ENCODE measurements at regions not wholly inside any gene's neighbourhood (a gene's known extent, or its start where the extent isn't known, plus 50 kb on each side); places are given as distances from the start of the nearest gene placed in this dataset.
"Not testable (repeated sequence)": the region's sequence is repeated elsewhere in the genome, so short reads cannot be mapped to it uniquely, and the experiment has no call there.

DNA sequence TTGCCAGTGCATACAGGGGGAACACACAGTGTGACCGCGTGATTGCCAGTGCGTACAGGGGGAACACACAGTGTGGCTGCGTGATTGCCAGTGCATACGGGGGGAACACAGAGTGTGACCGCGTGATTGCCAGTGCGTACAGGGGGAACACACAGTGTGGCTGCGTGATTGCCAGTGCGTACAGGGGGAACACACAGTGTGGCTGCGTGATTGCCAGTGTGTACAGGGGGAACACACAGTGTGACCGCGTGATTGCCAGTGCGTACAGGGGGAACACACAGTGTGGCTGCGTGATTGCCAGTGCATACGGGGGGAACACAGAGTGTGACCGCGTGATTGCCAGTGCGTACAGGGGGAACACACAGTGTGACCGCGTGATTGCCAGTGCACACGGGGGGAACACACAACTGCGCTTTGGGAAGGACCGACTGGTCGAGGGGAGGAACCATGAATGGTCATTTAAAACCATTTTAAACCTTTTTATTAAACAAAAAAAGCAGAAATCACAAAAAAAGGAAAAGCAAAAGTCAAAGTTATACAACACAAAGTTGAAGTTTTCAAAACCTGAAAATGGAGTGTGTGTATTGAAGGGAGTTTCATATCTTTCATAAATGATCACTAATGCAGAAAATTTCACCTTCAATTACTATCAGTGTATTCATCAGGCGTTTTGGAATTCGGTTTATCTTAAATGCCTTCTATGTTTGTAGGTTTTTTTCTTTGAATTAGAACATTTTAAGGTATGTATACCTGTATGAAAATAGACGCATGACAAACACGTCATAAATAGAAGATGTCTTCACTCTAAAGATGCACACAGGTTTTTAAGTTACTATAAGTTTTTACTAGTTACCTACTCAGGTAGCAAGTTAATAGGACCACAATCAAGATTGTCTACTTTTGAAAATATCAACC lies 141.0 kb downstream of the RTP5 start:
- not testable (repeated sequence) for DNase-seq

DNA sequence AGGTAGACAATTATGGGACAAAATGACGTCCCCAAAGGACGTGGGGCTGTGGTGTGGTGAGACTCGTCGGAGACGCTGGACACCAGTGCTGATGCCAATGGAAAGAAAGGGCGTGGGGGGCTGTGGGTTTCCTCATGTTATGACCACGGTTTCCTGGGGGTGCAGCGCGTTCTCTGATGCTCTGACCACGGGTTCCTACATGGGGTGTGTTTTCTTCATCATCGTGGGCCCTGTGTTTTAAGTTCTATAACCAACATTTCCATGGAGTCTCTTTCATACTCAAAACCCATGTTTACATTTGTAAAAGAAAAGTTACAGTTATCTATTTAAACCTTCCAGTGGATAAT lies 141.6 kb downstream of the RTP5 start:
- DNase-seq = no peak

DNA sequence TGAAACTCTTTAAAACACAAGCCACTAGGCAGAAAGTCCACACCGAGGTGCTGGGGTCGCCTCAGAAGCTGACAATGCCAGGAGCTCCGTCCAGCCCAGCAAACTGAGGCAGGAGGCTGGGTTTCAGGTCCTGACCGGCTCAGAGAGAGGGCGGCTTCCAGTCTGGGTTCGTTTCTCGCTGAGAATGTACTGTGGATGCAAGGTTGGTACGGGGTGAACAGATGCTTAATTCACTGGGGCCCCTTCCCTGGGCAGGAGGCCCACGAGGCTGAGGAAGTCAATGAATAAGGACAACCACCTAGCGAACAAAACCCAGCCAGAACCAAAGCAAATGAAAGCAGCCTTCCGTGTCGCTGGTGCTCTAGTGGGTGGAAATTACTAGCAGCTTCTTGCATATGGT lies 142.0 kb downstream of the RTP5 start:
- DNase-seq = no peak

DNA sequence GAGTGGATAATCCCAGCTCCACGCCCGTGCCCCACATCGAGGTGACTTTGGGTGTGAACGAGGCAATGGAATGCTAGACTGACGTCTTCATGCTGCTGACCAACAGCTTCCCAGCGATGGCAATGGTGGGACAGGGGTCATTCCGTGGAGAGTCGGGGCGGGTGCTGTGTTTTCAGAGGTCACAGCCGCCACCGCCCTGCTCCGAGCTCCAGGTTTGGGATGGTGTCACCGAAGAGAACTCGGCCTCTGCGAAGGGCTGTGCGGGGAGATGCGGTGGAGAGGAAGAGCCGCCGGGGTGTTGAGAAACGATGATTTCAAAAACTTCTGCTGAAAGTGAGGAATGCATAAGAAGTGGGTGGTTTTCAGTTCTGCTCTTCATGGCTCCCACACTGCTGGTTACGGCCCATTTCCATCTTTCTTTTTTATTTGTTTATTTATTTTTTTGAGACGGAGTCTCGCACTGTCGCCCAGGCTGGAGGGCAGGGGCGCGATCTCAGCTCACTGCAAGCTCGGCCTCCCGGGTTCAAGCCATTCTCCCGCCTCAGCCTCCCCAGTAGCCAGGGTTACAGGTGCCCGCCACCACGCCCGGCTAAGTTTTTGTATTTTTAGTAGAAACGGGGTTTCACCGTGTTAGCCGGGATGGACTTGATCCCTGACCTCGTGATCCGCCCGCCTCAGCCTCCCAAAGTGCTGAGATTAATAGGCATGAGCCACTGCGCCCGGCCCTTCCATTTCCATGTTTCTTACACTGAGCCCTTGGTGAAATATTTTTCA lies 142.6 kb downstream of the RTP5 start:
- DNase-seq = no peak

DNA sequence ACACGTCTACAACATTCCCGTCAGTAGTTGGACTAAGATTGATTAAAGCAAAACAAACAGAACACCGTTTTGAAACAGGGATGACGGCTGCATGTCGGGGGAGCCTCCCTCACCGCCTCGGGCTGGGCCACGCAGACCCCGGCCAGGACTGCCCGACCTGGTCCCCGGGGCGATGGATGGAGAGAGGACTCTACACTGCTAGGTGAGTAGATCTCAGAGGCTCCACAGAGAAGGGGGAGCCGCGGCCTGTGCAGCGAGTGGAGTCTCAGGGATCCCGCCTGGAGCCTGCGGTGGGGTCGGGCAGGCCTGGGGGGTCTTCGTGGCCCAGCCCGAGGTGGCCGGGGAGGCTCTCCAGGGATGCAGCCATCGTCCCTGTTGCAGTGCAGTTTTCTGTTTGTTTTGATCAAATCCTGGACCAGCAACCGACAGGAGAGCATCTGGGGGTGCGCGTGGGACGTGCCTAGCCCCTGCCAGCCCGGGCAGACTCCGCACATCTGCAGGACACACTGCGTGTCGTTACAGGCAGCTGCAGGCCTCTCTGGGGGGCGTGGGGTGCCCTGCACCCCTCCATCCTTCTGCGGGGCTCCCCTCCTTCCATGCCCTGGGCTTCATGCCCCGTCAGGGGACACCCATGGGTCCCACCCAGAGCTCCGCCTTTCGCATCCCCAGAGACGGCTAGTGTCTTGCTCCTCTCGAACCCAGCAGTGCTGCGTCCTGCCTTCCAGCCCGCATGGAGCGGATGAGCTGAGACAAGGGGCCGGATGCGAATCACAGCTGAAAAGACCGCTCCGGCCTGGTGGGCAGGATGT lies 143.6 kb downstream of the RTP5 start:
- DNase-seq = no peak

DNA sequence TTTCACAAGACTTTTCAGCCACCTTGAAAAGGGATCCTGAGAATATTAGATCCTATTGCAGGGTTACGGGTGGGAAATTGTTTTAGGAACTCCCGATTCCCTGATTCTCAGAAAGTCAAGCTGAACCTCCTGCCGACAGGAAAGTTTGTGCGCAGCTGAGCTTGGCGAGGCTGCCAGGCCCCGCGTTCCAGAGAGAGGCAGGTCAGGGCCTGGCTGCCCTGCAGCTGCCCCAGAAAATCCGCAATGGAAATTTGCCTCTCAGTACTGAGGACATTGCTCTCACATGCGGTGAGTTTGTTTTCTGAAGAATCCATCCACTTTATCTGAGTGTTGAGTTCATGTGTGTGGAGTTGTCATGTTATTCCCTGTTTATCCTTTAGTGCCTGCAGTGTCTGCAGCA lies 144.2 kb downstream of the RTP5 start:
- DNase-seq = no peak

DNA sequence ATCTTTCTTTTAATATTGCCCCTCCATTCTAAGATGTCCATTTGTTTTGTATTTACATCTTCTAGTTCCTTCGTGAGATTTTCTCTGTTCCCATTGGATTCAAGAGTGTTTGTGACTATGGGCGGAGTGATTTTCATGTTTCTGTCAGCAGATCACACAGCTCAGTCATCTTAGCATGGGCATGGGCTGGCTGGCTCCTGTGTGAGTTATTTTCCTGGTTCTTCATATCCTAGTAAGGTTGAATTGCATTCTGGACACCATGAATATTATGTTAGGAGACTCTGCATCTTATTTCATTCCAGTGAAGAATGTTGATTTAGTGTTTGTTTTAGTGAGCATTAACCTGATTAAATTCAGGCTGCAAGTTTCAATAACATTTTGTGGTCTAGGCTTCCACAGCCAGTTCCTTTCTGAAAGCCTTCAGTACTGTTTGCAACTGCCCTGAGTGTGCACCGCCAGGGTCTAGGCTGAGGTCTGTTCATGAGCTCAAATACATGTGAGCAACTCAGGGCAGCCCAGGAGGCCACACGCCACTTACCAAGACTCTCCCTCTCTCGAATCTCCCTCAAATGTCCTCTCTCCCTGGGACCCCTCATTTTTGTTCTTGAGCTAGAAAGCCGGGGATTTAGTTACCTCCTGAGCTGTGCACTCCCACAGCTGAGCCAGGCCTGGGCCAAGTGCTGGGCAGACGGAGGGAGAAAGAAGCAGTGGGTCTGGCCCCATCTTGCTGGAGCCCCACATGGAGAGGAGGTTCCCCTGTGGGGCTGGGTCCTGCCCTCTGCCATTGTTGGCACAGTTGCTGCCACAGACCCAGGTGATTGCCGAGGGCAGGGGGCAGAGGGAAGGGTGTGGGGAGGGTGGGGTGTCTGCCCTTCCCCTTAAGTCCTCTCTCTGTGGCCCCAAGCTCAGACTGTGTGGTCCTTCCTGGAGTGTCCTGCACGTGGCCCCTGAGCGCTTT lies 145.9 kb downstream of the RTP5 start:
- no peak for DNase-seq

DNA sequence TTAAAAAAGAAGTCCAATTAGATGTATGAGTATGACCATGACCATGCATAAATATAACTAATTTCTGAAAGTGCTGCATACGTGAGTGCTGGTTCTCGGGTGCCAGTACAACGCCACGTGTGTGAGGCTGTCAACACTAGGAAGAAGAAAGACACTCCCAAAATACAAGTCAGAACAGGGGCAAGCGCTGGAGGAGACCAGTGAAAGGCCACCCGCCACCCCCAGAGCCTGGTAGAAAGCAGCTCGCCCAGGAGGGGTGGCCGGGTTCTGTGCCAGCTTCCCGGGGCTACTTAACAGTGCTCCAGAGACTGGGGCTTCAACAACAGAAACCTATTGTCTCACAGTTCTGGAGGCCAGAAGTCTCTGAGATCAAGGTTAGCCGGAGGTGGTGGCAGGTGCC lies 147.6 kb downstream of the RTP5 start:
- no peak for DNase-seq

DNA sequence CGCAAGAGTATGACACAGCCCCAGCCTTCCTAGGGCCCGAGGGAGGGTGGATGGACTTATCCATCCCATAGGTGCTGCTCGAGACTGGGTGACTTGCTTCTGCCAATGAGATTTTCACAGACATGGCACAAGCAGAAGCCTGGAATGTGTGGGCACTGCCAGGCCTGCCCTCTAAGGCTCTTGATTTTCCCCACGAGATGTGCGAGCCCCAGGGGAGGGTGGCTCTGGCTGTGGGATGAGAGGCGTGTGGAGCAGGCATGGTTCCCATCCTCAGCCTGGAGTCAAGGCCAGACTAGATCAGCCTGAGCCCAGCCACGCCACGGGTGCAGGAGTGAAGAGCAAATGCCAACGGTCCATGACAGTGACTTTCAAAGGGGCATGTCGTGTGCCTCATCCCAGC lies 148.9 kb downstream of the RTP5 start:
- DNase-seq = not testable (repeated sequence)

DNA sequence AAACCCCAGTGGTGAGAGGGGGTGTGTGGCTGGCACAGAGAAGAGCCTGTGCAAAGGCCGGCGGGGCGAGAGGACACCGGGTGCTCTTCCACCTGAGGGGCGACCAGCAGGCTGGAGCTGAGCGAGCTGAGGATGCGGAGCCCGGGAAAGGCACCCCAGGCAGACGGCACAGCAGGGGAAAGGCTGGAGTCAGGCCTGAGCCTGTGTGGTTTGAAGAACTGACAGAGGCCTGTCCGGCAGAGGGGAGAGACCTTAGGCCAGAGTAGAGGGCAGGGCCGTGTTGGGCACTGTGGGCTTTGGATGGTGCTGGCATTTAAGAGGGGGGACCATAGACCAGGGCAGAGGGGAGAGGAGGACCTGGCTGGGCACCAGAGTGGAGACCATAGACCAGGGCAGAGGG lies 149.8 kb downstream of the RTP5 start:
- DNase-seq = no peak

DNA sequence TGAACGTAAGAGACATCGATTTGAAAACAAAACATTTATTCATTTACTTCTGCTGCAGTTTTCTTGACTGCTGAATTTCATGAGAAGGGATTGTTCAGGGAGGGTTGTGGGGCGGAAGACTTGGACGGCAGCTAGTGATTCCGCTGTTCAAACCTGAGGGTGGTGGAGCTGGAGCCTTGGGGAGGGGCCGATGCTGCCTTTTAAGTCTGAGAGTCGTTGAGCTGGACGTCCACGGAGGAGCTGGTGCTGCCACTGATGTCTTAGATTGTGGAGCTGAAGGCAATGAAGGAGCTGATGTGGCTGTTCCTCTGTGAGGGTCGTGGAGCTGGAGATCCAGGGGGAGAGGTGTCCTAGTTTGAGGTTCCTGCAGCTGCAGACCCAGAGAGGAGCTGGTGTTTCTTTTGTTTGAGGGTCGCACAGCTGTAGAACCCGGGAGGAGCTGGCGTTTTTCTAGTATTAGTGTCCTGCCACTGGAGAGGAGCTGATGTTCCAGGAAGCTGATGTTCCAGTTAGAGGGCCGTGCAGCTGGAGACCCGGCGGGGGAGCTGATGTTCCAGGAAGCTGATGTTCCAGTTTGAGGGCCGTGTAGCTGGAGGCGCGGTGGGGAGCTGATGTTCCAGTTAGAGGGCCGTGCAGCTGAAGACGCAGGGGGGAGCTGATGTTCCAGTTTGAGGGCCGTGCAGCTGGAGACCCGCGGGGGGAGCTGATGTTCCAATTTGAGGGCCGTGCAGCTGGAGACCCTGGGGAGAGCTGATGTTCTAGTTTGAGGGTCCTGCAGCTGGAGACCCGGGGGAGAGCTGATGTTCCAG lies 150.9 kb downstream of the RTP5 start:
- no peak for DNase-seq

DNA sequence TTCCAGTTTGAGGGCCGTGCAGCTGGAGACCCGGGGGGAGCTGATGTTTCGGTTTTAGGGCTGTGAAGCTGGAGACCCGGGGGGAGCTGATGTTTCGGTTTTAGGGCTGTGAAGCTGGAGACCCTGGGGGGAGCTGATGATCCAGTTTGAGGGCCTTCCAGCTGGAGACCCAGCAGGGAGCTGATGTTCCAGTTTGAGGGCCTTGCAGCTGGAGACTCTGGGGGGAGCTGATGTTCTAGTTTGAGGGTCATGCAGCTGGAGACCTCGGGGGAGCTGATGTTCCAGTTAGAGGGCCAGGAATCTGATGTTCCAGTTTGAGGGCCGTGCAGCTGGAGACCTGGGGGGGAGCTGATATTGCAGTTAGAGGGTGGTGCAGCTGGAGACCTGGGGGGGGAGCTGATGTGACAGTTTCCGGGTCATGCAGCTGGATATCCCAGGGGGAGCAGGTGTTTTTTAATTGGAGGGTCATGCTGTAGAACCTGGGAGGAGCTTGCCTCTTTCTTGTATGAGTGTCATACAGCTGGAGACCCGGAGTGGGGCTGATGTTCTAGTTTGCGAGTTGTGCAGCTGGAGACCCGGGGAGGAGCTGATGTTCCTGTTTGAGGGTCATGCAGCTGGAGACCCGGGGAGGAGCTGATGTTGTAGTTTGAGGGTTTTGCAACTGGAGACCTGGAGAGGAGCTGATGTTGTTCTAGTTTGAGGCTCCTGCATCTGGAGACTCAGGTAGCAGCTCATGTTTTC lies 153.2 kb downstream of the RTP5 start:
- no peak for DNase-seq

DNA sequence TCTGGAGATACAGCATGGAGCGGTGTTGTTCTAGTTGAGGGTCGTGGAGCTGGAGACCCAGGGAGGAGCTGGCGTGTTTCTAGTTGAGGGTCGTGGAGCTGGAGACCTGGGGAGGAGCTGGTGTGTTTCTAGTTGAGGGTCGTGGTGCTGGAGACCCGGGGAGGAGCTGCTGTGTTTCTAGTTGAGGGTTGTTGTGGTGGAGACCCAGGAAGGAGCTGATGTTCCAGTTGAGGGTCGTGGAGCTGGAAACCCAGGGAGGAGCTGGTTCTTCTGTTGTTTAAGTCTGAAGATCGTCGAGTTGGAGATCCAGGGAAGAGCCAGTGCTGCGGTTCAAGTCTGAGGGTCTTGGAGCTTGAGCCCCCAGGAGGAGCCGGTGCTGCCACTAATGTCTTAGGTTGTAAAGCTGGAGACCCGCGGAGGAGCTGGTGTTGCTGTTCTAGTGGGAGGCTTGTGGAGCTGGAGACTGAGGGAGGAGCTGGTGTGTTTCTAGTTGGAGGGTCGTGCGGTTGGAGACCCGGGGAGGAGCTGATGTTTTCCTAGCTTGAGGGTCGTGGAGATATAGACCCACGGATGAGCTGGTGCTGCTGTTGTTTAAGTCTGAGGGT lies 155.3 kb downstream of the RTP5 start:
- DNase-seq = no peak

DNA sequence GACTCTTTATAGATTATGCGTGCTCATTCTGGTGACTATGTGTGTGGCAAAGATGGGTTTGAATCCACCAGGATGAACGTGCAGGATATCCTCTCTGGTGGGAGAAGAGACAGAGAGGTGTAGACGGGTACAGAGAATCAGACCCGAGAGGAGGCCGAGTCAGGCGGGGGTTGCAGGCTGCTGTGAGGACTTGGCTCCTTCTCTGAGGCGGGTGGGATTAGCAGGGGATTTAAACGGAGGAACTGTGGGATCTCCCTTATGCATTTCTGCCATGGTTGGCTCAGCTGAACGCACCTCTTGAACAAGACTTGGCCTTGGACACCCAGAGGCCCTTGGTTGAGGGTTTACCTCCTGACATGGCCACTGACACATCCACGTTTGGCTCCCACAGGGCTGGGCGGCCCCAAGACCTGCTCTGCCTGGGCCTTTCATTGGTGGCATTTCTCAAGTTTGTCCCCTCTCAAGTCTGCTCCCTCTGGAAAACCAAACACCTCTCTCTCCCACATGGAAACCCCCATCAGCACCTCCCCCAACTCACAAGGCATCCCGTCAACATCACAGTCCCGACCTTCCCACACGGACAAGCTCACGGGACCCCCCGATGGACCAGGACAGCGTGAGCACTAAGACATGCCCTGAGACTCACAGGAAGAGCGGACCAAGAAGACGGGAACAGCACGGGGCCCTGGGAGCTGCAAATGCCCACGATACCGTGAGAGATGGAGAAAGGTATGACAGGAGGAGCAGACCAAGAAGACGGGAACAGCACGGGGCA lies 158.3 kb downstream of the RTP5 start:
- no peak for DNase-seq

DNA sequence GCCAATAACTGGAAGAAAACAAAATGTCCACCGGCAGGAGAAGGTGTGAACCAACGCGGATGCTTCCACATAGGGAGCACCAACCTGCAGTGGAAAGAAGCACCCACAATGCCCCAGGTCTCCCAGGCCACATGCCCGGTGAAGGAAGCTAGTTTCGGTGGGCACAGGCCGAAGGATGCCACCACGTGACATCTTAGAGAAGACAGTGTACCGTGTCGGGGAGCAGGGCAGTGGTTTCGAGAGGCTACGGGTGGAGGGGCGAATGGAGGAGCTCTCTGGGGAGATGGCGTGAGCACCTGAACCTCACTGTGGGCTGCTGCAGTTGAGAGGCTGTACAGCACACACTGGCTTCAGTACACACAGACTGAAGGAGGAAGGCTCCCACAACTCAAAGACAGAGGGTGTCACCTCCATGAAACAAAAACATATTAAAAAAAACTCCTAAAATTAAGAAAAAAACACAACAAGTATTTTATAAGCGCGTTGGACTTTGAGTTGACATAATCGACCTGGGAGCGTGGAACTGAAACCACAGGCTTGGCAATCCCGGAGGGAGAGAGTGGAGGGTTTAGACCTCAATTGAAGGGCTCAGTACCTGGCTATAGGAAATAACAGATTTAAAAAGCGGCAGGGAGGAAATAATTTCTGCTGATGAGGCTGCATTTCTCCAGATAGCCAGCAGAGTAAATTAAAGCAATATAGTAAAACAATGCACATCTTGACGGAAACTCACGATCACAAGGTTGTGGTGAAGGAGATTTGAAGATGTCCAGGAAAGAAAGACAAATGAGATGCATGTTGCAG lies 160.1 kb downstream of the RTP5 start:
- no peak for DNase-seq

DNA sequence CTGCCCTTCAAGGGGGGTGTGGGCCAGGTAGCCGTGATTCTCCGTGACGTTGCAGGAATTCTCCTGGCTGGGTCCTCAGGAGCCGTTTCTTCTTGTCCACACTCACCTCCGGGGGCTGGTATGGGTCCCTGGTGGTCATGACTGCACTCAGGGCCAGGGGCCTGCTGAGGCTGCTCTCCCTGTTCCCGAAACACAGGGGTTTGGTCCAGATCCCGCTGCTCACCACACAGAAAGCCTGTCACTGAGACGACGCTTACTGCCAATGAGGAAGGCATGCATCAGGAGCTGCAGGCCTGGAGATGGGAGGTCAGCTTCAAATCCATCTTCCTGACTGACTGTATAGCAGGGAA lies 160.7 kb downstream of the RTP5 start:
- DNase-seq = no peak

DNA sequence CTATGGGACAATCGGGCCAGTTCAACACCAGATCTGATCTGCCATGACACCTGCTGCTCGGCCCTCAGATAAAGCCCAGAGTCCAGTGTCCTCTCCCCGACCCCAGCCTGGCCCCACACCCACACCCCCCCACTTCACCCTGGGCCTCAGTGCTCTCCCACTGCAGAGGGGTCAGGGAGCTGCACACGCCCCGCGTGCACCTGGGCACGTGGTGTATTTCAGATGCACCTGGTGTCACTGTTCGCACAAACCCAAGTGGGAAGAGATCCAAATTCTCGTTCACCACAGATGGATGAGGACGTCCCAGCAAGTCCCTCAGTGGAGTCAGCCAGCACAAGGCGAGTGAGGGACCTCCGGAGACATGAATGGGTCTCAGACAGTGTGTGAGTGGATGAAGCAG lies 161.3 kb downstream of the RTP5 start:
- DNase-seq = no peak

DNA sequence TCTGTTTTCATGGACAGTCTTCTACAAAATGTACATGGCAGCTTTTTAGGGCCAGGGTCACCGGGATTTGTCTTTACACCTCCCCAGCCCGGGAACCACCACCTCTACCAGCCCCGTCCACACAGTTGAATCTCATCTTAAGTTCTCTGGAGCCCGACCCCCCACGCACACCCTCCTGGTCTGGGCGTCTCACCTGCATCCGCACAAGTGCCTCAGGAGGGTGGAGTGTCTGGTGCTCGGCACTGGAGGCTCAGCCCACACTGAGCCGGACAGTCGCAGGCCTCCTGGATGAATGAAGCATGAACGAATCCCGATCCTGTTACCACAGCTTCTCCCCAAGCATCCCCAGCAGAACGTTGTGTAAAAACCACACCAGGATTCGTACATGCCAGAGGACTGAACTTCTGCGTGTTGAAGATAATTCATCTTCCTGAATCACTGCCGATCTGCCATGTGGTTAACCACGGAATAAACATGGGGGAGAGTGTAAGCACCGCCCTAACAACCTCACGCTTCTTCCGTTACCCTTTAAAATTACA lies 162.0 kb downstream of the RTP5 start:
- peak; percentile 8 for DNase-seq
